Panc1 (cell line): ENCODE measurements at regions not wholly inside any gene's neighbourhood (a gene's known extent, or its start where the extent isn't known, plus 50 kb on each side); places are given as distances from the start of the nearest gene placed in this dataset.

Experiments used
- ATAC-seq: fragments of 200-7000 bp; cut with Tn5 transposase; 2 replicates; pipeline ENCODE4 v1.9.1; 2020; ENCODE audit warnings: mild to moderate bottlenecking, moderate library complexity
- BruUV-seq: library from RNA; stranded (reverse); fragments of 400-500 nt; replicated peaks from 2 replicates; lab custom pipeline; 2021; lab: Mats Ljungman, UMichigan
- CTCF ChIA-PET: fragments of 300-600 bp; sonication (Branson Sonifier 250); formaldehyde crosslinking; loops from one replicate; lab custom pipeline; 2022; ENCODE audit warnings: antibody characterized with exemption; lab: Charles Lee
- POLR2A ChIA-PET: fragments of 300-600 bp; sonication (Branson Sonifier 250); formaldehyde crosslinking; loops from one replicate; lab custom pipeline; 2022; ENCODE audit warnings: antibody characterized with exemption; lab: Charles Lee
- DNase-seq: peaks from one replicate; pipeline ENCODE4 v3.0.0-alpha.2; 2010; ENCODE audit warnings: low read depth, low spot score
- H3K27ac ChIP-seq: 2 replicates; pipeline ENCODE4 v1.5.1; 2011; ENCODE audit warnings: mild to moderate bottlenecking, low read length, inconsistent platforms
- H3K27me3 ChIP-seq: fragments of 200-500 bp; sonication (Bioruptor generic); 2 replicates; pipeline ENCODE4 v1.6.0; 2014; ENCODE audit warnings: low read length, inconsistent platforms; ENCODE audit not compliant: control insufficient read depth, insufficient read depth
- H3K36me3 ChIP-seq: fragments of 200-500 bp; sonication (Bioruptor generic); 2 replicates; pipeline ENCODE4 v1.5.1; 2014; ENCODE audit warnings: inconsistent platforms, mild to moderate bottlenecking, low read length, moderate library complexity; ENCODE audit not compliant: control insufficient read depth, insufficient read depth
- H3K4me1 ChIP-seq: 2 replicates; pipeline ENCODE4 v1.5.1; 2011; ENCODE audit warnings: inconsistent platforms, mild to moderate bottlenecking, low read length, moderate library complexity; ENCODE audit not compliant: control insufficient read depth, insufficient read depth
- H3K4me3 ChIP-seq, 2 experiments: 2 replicates each; pipeline ENCODE4 v1.5.1; 2011 to 2012; ENCODE audit warnings: low read depth in 2 of 2, low read length in 2 of 2, mild to moderate bottlenecking in 2 of 2, inconsistent platforms in 1 of 2, moderate library complexity in 1 of 2
- H3K9me3 ChIP-seq: fragments of 200-500 bp; sonication (Bioruptor generic); 2 replicates; pipeline ENCODE4 v1.5.1; 2014; ENCODE audit warnings: low read depth, mild to moderate bottlenecking, inconsistent platforms, low read length, moderate library complexity; ENCODE audit not compliant: control insufficient read depth, insufficient read depth
- POLR2AphosphoS5 ChIP-seq: IDR thresholded peaks from 2 replicates; pipeline ENCODE4 v1.6.1; 2012; ENCODE audit warnings: mild to moderate bottlenecking, low read depth, low read length, moderate library complexity
- REST ChIP-seq, 2 experiments: IDR thresholded peaks; 2 replicates each; pipeline ENCODE4 v1.6.1; 2011 to 2012; ENCODE audit warnings: low read depth in 2 of 2, control low read depth in 1 of 2, low read length in 1 of 2, mild to moderate bottlenecking in 1 of 2, moderate library complexity in 1 of 2; ENCODE audit not compliant: insufficient read depth in 1 of 2
- SIN3A ChIP-seq: IDR thresholded peaks from 2 replicates; pipeline ENCODE4 v1.6.1; 2012; ENCODE audit warnings: low read depth, mild to moderate bottlenecking, low read length, moderate library complexity, borderline replicate concordance; ENCODE audit not compliant: insufficient read depth
- TCF7L2 ChIP-seq: IDR thresholded peaks from 2 replicates; pipeline ENCODE4 v1.6.1; 2011; ENCODE audit warnings: mild to moderate bottlenecking, low read depth, low read length, inconsistent platforms
- in situ Hi-C: cut with HindIII; loops from 2 replicates; pipeline ENCODE4 v1.10.0; 2016; ENCODE audit warnings: low sequenced_read_pairs, low pct_unique_long_range_greater_than_20kb
- intact Hi-C: fragments of 100-400 bp; cut with micrococcal nuclease; formaldehyde crosslinking; loops from one replicate; pipeline ENCODE4 v1.10.0; 2022; ENCODE audit not compliant: unreplicated experiment
- TF ChIP-seq, protein P1 (sequence below): fragments of 450-650 bp; IDR thresholded peaks from 2 replicates; pipeline ENCODE4 v1.5.1; 2017; ENCODE audit warnings: mild to moderate bottlenecking

DNA sequence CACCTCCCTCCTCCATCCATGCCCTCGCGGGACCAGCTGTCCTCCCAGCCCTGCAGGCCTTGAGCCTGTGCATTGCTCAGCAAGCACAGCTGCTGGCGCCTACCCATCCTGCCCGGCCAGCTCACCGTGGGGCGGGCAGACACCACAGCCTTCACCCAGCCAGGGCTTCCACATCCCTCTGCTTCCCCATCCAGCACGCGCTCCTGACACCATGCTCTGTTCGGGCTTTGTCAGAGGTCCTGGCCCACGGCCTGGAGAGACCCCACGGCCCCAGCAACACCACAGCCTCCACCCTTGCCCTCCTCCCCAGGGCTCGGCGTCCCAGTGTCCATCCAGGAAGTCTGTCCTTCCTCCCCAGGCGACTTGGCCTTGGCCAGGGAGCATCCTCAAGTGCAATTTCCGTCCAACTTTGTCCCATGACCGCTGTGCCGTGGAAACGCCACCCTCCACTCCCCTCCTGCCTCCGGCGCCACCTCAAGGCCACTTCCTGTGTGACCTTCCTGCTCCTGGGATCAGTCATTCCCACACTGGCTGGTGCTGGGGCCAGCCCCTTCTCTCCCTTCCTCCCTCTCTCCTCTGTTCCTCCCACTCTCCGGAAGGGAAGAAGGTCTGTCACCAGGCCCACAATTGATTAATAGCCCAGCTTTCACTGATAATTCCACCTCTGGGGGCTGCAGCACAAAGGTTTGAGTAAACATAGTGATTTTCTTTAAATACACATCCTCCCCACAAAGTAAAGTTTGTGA lies 71.5 kb upstream of the SMNDC1 start:
- H3K27me3 ChIP-seq: no peaks in the 10 kb centered on the region
- POLR2A ChIA-PET: no interaction called here
- H3K36me3 ChIP-seq: no peaks in the 10 kb centered on the region
- BruUV-seq: no TSS peak
- in situ Hi-C loops: no loop called here
- H3K27ac ChIP-seq: no peak overlapping the region
- no peaks in the 10 kb centered on the region for H3K9me3 ChIP-seq
- intact Hi-C loops: no loop called here
- no peaks in the 10 kb centered on the region for H3K4me1 ChIP-seq
- TF ChIP-seq POLR2AphosphoS5 (no peak), TCF7L2 (no peak), REST (IDR thresholded peaks at IDR 0.05; ENCODE audit: insufficient read depth in 1 of 2, low read depth in 2 of 2, low read length in 1 of 2) (no peak), SIN3A (no peak)
- TF ChIP-seq, protein P1, sequence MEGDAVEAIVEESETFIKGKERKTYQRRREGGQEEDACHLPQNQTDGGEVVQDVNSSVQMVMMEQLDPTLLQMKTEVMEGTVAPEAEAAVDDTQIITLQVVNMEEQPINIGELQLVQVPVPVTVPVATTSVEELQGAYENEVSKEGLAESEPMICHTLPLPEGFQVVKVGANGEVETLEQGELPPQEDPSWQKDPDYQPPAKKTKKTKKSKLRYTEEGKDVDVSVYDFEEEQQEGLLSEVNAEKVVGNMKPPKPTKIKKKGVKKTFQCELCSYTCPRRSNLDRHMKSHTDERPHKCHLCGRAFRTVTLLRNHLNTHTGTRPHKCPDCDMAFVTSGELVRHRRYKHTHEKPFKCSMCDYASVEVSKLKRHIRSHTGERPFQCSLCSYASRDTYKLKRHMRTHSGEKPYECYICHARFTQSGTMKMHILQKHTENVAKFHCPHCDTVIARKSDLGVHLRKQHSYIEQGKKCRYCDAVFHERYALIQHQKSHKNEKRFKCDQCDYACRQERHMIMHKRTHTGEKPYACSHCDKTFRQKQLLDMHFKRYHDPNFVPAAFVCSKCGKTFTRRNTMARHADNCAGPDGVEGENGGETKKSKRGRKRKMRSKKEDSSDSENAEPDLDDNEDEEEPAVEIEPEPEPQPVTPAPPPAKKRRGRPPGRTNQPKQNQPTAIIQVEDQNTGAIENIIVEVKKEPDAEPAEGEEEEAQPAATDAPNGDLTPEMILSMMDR: no peak
- CTCF ChIA-PET: no interaction called here
- DNase-seq: no peak
- 0 out of 2 replicates have a peak, but pooled peaks have one; percentile 22 for ATAC-seq
- no peak overlapping the region for H3K4me3 ChIP-seq

- Histone ChIP-seq H3K27ac (no peak overlapping the region), H3K36me3 (no peaks in the 10 kb centered on the region), H3K4me1 (no peaks in the 10 kb centered on the region), H3K27me3 (no peaks in the 10 kb centered on the region), H3K9me3 (no peaks in the 10 kb centered on the region), H3K4me3 (no peak overlapping the region)
- ATAC-seq: no peak
- TF ChIP-seq TCF7L2 (no peak), SIN3A (no peak), POLR2AphosphoS5 (no peak)
- TF ChIP-seq, protein P1: no peak
- in situ Hi-C loops (no loop called here), intact Hi-C loops (no loop called here)
- POLR2A ChIA-PET: no interaction called here
- no peak for DNase-seq
- no TSS peak for BruUV-seq
- CTCF ChIA-PET: no interaction called here
These were observed 72.0 kb upstream of the SMNDC1 start for GRCh38 chr10:110376767-110377160.
